GM12892 (cell line): ENCODE measurements at regions not wholly inside any gene's neighbourhood (a gene's known extent, or its start where the extent isn't known, plus 50 kb on each side); places are given as distances from the start of the nearest gene placed in this dataset.

Experiments used
- POLR2AphosphoS5 ChIP-seq: IDR thresholded peaks from 2 replicates; pipeline ENCODE4 v1.6.1; 2011; ENCODE audit warnings: low read depth, low read length, control low read depth
- TAF1 ChIP-seq: IDR thresholded peaks from 2 replicates; pipeline ENCODE4 v1.6.1; 2011; ENCODE audit warnings: low read depth, mild to moderate bottlenecking, control low read depth, low read length, borderline replicate concordance

DNA sequence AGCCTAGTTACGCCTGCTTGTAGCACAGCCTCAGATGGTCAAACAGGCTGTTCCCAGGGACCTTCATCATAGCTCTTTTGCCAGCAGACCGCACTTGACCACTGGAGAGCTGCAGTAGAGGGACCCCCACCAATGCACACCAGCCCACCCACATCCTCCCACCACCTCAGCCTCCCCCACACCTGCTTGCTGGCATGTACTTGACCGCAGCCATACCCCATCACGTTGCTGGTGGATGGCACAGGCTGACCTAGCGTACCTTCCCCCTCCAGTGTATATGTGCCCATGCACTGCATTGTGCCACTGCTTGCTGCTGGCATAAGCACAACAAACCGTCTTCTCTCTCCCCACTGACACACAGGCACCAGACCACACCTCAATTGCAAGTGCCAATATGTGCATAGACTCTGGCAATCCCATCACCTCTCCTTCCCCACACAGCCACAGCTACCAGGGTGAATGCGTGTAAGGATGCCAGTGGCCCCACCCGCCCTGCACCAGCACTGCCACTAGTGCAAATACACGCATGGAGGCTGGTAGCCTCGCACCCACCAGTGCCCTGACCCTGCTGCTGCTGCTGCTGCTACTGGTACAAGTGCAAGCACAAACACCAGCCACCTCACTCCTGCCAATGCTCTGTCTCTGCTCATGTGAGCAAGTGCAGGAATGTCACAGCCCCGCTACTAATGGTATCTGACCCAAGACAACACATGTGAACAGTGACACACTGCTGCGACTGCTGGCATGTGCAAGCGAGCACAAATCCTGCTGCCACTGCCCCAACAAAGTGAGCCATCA, 1377.6 kb downstream of the CDH11 start:
- no peak for TF ChIP-seq POLR2AphosphoS5
- no peak for TF ChIP-seq TAF1
